Activated CD4-positive, alpha-beta T cell treated with anti-CD3 and anti-CD28 coated beads, Interleukin-2, amount 50 U/mL, for 24 hours (primary cell): ENCODE measurements at regions not wholly inside any gene's neighbourhood (a gene's known extent, or its start where the extent isn't known, plus 50 kb on each side); places are given as distances from the start of the nearest gene placed in this dataset.
"Not testable (repeated sequence)": the region's sequence is repeated elsewhere in the genome, so short reads cannot be mapped to it uniquely, and the experiment has no call there.

Experiments used
- DNase-seq, 2 donors: peaks; one replicate each; pipeline ENCODE4 v3.0.0-alpha.2; 2020; ENCODE audit warnings: low read depth in 1 of 2, low spot score in 1 of 2

DNA sequence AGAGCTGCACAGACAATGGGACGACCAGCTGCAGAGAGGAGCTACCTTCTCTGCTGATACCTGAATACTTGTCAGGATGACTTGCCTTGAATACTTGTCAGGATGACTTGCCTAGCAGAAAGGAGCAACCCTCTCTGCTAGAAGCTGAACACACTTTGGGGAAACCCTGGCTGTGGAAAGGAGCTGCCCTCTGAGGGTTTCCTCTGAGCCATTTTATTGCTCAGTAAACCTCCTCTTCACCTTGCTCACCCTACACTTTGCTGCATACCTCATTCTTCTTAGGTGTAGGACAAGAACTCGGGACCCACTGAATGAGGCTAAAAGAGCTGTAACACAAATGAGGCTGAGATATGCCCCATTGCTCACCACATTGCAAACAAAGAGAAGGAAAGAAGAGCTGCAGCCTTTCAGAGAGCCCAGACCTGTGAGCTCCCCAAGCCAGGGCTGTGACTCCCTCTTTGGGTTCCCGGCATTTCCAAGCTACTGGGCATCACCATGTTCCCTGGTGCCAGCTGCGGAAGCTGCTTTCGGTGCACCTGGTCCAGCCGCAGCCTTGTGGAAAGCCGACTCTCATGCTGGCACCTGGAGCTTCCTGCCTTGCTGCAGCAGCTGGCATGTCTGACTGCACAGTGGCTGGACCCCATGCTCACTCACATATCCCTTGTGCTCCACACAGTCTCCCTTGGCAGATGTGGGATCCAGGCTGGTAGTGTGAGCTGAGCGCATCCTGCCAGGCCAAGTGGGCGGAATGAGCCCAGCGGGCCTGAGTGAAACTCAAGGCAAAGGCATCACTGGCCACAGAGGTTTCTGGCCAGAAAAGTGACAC lies 106.7 kb upstream of the AHI1 start:
- no peak for DNase-seq

DNA sequence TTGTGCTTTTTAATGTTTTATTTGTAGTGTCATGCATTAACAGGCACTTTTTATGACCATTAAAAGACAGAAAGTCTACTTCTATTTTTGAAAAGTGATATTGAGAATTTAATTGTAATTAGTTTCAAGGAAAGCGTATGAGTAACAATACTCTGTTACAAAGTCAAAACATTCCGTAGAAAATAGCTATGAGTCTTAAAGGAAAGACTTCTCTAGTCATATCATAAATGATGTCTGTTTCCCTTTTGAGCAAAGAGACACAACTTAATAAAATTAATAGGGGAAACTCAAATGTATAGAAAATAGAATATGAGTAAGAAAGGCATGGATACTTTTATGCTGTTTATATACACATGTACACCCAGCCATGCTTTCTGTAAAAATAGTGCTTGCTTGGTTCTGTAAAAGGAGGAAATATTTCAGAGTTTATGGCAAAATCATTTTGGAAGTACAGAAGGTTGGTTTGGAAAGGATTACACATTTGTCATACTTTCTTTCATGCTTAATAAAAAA lies 107.8 kb upstream of the AHI1 start:
- DNase-seq = no peak

DNA sequence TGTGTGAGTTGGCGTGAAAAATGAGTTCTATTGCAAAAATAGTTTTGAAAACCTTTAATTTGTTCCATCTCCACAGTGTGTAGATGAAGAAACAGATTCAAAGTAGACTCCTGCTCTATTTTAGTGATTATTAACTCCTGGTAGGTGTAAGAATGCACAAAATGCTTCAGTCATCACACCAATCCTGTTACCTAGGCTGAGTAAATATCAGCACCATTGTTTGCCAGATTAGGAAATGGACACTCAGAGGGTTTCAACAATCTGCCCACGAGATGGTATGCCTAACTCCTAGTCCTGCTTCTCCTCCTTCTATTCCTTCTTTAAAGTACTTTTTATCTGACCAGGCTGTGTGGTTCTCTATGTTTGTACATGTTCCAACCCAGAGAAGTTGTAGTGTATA lies 108.9 kb upstream of the AHI1 start:
- no peak for DNase-seq

DNA sequence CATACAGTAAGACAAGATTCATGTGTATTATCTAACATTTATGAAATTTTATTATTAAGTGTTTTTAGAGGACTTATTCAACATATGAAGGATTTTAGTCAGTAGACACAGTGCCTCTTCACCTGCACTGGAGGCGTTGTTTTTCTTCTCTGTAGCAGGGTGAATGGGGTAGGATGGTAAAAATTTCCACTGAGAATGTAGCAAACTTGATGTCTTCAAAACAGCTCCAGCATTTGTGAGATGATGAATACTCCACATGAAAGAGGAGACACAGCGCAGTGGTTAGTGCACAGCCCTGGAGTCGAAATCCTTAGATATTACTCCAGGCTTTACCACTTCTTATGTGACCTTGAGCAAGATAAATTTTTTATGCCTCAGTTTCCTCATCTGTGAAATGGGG lies 110.5 kb upstream of the AHI1 start:
- no peak for DNase-seq

DNA sequence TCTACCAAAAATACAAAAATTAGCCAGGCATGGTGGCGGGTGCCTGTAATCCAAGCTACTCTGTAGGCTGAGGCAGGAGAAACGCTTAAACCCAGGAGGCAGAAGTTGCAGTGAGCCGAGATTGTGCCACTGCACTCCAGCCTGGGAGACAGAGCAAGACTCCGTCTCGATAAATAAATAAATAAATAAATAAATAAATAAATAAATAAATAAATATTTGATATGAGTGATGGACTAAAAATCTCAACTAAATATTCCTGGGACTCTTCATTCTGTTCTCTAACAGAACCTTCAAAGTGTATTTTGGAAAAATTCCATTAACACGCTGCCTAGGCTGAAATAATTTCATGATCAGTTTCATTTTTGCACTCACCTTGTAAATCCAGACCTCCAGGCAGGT lies 112.7 kb upstream of the AHI1 start:
- not testable (repeated sequence) for DNase-seq

DNA sequence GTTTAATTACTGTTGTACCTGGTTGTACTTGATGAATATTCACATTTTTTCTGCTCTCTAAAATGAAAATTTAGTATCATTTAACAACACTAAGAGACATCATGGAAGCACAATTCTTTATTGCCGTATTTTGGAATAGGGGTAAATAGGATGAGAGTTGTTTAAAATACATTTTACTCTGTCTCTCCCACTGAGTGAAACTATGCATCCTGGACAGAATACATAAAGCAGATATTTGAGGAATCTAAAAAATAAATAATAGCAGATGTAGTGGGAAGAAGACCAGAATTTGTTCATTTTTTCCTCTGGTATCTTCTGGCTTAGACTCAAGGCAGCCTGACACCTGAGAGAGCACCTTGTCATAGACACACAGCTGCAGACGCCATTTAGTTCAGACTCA lies 119.1 kb upstream of the AHI1 start:
- no peak for DNase-seq

DNA sequence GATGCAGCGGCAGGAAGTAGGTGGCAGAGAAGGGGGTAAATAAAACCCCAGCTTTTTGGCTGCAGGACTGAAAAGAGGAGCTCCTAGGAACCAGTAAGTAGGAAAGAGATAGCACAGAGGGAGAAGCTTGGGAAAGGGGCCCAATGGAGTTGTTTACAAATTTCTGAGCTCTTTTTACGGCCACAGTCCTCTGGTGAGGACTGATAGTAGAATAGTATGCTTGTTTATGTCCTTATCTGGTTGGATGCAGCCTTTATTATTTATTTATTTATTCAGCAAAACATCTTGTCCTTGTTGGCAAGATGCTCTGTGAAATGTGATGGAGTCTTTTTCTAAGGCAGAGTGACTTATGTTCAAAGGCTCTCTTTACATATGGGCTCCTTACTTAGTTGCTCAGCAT lies 119.7 kb upstream of the AHI1 start:
- no peak for DNase-seq

DNA sequence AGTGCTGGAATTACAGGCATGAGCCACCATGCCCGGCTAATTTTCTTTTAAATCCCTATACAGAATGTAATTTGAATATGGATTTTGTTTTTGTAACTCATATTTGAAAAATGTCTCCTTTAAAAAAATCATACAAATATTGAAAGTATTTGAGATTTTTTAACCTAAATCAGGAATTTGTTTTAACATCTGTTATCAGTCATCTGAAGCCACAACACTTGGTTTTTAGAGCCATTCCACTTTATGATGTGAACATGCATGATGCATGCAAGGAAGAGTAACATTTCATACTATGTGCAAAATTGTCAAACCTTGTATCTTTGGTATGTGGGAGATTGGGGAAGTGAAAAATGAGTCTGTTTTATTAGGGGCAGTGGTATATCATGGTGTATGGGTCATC lies 124.5 kb upstream of the AHI1 start:
- DNase-seq = no peak

DNA sequence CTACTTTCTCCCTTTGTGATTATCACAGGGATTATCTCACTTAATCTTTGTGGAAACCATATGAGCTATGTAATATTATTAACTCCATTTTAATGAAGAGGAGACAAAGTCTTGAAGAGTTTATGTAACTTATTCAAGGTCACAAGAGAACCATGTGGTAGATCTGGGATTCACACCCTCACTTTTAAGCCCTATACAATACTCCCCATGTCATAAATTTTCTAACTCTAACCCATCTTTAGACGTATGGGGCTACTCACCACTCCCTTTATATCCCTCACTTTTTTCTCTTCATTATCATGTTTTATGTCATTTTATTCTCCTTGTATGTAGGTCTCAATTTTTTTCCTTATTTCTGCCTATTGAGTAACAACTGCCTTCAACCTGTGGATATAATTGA lies 126.4 kb upstream of the AHI1 start:
- DNase-seq = no peak

DNA sequence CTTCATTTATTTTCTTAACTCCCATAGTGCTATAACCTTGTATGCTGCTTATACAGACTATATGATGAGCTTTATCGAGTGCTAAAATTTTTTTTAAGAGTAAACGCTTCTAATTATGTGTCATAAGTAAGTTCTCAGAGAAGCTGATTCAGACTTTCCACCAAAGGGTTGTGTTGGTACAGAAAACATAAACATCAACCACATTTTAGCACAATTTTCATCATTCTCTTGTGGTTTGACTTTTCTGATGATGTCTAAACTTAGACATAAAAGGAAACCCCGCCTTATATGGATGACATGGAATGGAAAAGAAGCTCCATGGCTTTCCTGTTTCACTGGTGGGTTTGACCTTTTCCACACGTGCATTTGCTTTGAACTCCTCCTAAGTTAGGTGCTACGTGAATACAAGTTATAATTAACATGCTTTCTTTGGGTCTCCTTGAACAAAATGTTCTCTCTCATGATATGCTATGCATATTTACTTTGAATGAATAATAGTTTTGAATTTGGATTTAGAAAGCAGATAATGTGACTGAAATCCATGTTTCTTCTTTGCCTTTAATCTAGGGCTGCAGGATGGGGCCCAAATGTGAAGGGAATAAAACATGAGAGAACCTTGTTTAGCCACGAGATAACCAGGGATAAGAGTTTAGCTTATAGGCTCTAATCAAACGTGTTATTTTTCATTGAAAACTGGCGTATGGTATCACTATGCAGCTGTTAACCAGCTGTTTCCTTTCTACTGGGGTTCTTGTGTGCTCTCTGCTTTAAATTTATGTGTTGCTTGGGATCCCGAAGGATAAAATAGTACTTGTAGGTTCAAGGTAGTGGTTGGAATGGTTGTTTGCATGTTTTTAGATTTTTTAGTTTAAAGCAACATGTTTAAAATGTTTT lies 127.1 kb upstream of the AHI1 start:
- DNase-seq = peak in 1 of 2 donors; percentile 39

DNA sequence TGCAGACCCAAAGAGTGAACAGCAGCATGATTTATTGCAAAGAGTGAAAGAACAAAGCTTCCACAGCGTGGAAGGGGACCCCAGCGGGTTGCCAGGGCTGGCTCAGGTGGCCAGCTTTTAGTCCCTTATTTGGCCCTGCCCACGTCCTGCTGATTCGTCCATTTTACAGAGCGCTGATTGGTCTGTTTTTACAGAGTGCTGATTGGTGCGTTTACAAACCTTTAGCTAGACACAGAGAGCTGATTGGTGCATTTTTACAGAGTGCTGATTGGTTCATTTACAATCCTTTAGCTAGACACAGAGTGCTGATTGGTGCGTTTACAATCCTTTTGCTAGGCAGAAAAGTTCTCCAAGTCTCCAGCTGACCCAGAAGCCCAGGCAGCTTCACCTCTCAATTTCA lies 128.5 kb upstream of the AHI1 start:
- DNase-seq = not testable (repeated sequence)

DNA sequence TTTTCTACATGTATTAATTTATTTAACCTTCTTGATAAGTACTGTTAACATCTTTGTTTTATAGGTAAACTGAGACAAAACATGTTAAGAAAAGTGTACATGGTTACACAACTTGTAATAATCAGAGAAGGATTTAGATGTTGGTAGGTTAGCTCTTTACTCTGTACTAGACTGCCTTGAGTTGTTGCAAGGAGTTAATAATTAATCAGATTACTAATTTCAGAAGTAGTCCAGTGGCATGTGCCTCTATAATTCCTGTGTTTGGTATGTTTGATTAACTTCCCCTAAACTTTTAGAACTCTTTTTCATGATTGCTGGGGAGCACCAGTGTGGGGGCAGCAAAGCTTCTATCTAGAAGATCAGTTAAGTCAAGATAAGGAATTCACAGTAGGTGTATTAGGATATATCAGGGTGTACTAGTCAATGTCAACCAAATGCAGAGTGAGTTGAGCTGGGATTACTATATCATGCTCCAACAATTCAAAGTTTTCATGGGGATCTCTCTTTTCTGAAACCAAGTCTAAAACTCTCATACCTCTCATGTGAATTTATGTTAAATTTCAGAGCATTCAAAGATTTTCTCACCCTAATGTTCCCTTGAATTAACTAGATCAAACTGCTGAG lies 129.7 kb upstream of the AHI1 start:
- no peak for DNase-seq

DNA sequence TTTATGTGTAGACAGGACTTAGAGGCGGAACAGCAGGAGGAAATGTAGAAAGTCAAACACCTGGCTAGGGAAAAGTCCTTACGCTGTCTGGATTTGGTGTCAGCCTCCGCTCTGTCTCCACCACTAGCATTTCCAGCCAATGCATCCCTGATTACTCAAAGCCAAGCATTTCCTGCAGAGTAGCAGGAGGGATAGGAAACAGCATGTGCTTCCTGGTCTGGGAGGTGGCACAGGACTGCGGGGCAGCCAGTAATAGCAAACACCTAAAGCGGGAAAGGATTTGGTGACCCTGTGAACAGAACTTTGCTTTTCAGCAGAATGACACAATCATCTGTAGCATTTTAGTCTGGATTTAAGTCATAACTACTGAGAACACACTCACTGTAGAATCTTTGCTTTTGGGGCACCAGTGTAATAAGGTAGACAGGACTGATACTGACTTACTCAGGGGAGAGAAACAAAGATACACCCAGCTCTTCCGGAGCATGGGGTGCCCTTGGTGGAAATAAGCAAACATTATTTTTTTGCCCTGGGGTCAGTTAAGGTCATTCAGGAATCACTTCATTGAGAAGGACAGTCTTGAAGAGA lies 133.3 kb upstream of the AHI1 start:
- no peak for DNase-seq

DNA sequence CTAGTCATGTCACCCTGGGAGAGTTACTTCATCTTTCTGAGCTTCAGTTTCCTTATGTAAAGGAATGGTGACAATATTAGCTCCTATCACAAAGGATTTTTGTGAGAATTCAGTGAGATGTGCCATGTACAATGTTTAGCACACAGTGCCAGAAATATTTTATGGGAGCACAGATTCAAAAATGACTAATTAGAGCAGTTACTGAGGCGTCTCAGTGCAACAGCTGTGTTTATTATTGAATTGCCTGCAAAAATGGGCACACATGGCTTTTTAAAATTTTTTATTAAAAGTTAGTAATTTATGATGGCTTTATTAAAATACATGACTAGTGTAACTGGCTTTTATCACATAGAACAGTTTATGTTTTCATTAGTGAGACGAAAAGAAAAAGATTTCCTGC lies 134.3 kb upstream of the AHI1 start:
- DNase-seq = no peak

DNA sequence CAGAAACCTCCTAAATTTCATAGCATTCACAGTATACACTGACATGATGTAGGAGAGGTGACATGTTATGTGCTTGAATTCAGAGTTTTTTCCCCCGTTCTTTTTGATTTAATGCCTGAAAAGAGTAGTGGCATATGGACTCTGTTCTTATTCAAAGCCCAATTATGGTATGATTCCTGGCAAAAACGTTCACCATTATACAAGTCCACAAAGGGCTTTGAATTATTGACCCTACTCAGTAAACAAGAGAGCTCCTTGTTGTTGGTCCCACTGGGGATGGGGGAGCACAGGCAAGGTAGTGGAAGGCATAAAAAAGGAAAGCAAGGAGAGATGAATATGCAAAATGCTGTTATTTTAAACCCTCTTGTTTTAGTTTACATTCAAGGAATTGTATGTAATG lies 136.0 kb upstream of the AHI1 start:
- no peak for DNase-seq

DNA sequence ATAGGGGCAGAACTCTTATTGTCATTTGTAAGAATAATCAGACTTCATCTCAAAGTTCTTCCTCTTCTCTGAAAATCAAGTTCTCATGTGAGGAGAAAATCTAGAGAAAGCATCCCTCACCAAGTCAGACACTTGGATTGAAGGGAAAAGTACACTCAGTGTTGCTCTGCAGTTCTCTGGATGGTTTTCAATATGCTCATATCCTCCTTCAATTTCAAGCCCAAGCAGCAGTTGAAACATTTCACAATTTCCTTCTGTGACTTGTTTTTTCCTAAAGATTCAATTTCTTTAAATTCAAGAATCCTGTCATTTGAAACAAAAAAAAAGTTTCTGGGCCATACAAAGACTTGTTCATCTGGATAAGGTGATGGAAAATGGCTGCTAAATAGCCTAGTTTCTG lies 140.2 kb upstream of the AHI1 start:
- no peak for DNase-seq

DNA sequence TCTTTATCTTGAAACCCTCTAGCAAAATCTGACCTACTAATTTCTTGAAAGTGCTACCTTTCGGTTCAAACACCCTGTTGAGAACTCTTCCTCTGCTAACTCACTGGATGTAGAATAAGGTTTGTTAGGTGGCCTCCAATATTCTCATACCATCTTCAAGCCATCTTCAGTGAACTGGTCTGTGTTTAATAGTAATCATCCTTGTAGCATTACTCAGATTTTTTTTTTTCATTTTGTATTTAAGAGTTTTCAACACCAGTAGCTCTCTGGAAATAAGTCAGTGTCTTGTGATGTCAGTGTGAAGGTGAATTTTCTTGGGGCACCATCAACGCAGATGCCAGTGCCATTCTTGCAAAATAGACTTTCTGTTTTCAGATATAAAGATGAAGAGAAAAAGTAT lies 140.6 kb upstream of the AHI1 start:
- no peak for DNase-seq

DNA sequence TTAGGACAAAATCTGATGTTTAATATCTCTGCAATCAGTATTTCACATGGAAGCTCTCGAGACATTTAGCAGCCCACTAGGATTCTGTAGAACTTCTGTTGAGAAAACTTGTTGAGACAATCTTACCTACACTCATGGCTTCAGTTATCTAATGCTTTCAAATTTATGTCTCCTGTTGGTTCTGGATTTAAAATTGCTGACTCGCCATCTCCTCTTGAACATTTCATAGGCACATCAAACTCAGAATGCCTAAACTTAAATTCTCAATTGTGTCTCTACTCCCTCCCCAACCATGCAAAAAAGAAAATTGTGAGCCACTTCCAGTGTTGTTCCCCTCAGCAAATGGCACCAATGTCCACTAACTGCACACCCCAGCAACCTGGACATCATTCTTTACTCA lies 142.5 kb upstream of the AHI1 start:
- DNase-seq = no peak

DNA sequence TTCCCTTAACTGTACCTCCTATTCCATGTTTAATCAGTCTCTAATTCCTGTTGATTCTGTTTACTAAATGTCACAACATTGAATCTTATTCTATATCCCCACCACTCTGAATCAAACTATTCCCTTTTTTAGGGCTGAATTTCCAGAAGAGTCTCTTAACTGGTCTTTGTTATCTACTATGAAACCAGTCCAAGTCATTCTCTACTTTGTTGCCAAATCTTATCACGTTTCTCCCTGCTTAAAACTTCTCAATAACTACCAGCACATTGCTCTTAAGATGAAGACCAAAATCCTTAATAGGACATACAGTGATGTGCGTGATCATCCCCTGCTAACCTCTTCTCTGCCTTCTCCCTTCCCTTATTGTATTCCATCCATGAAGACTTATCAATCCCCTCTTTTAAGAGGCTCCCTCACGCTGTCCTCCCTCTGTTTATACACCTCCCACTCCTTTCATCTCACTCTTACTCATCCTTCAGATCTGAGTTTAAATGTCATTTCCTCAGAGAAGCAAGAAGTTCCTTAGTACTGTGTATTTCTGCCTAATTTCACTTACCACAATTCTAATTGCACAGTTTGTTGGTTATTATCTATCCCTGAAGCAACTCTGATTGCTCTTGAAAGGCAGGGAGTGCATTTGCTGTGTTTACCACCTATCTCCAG lies 143.0 kb upstream of the AHI1 start:
- DNase-seq = no peak

DNA sequence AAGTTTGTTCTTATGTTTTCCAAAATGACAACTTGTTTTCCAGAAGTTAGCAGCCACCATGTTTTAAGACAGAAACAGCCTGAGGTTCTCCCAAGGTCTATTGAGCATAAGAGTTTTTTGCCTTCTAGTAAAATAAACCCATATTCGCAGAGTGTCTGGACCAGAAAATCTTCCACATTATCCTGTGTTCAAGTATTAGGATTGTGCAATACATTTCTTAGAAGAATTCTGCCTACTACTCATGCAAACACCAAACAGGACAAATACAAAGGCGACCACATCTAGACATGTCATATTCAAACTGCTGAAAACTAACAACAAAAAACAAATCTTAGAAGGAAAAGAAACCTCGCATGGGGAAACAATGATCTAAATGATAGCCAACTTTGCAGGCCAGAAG lies 145.4 kb upstream of the AHI1 start:
- DNase-seq = no peak

DNA sequence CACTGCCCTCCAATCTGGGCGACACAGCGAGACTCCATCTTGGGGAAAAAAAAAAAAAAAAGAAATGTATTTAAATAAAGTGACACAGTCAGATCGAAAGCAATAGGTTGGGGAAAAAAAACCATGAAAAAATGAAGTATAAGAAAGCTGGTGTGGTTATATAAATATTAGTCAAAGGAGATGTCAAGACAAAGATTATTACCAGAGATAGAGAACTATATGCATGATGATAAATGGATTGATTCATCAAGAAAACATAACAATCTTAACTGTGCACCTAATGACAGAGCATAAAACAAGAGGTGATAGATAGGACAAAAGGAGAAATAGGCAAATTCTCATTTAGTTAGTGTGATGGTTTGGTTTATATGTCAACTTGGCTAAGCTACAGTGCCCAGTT lies 146.9 kb upstream of the AHI1 start:
- DNase-seq = no peak
